ENCODE measurements at regions not wholly inside any gene's neighbourhood (a gene's known extent, or its start where the extent isn't known, plus 50 kb on each side); places are given as distances from the start of the nearest gene placed in this dataset.
A peak's percentile ranks its signal among the peaks of the same experiment; 100 is the strongest.
"Not testable (repeated sequence)": the region's sequence is repeated elsewhere in the genome, so short reads cannot be mapped to it uniquely, and the experiment has no call there.

DNA sequence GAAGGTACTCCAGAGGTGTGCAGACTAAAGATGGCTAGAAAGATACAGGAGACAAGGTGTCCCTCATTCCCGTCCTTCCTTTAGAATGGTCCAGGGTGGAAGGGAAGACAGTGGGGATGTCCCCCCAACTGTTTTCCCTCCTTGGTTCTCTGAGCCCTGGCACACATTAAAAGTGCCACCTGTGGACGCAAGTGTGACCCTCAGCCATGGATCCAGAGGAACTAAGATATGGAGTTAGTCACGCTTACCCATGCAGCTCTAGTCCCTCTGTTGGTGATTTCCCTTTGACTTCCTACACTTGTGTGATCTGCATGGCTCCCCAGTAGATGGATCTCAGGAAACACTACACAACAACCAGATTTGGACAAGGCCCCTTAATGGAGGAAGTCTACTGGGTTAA lies 113.1 kb upstream of the SRD5A2 start:
- DNase-seq, result no peak
- H3K9me3 ChIP-seq (ENCODE audit: severe bottlenecking), result peaks cover 49% of the 10 kb centered on the region
- no peaks in the 10 kb centered on the region for H3K27me3 ChIP-seq (ENCODE audit: insufficient read depth, low read depth, severe bottlenecking)
- TF ChIP-seq, protein P1, sequence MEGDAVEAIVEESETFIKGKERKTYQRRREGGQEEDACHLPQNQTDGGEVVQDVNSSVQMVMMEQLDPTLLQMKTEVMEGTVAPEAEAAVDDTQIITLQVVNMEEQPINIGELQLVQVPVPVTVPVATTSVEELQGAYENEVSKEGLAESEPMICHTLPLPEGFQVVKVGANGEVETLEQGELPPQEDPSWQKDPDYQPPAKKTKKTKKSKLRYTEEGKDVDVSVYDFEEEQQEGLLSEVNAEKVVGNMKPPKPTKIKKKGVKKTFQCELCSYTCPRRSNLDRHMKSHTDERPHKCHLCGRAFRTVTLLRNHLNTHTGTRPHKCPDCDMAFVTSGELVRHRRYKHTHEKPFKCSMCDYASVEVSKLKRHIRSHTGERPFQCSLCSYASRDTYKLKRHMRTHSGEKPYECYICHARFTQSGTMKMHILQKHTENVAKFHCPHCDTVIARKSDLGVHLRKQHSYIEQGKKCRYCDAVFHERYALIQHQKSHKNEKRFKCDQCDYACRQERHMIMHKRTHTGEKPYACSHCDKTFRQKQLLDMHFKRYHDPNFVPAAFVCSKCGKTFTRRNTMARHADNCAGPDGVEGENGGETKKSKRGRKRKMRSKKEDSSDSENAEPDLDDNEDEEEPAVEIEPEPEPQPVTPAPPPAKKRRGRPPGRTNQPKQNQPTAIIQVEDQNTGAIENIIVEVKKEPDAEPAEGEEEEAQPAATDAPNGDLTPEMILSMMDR (IDR thresholded peaks at IDR 0.05; ENCODE audit: low read depth, low read length), result no peak
- no peaks in the 10 kb centered on the region for H3K36me3 ChIP-seq
- no peak overlapping the region for H3K4me3 ChIP-seq (ENCODE audit: low read depth, low read length)
- H3K27ac ChIP-seq, result no peak overlapping the region

DNA sequence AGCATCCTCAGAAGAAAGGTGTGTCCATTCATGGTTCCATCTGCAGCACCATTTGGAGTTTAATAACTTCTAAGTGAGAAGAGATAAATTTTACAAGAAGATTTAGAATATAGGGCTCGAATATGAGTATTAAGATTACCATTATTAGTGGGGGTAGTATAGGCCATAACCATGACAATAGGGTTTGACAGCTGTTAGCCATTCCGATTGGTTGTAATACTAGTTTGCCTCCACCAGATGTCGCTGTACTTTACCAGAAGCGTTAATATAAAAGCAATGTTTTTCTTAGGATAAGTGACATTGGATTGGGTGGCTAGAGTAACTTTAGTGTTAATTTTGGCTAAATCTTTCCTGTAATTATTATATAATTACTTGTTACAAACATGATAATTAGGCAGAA lies 107.5 kb upstream of the SRD5A2 start:
- H3K4me3 ChIP-seq (ENCODE audit: low read depth, low read length), result no peak overlapping the region
- TF ChIP-seq, protein P1 (IDR thresholded peaks at IDR 0.05; ENCODE audit: low read depth, low read length), result peak; percentile 61
- H3K9me3 ChIP-seq (ENCODE audit: severe bottlenecking), result peaks cover 35% of the 10 kb centered on the region
- H3K27me3 ChIP-seq (ENCODE audit: insufficient read depth, low read depth, severe bottlenecking), result peaks cover 19% of the 10 kb centered on the region
- no peaks in the 10 kb centered on the region for H3K36me3 ChIP-seq
- no peak for DNase-seq
- H3K27ac ChIP-seq, result no peak overlapping the region

DNA sequence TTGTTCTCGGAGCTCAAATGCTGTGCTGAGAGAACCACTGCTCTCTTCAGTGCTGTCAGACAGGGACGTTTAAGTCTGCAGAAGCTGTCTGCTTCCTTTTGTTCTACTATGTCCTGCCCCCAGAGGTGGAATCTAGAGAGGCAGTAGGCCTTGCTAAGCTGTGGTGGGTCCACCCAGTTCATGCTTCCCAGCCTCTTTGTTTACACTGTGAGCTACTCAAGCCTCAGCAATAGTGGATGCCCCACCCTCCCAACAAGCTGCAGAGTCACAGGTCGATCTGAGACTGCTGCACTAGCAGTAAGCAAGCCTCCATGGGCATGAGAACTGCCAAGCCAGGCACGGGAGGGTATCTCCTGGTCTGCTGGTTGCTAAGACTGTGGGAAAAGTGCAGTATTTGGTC lies 102.8 kb upstream of the SRD5A2 start:
- not testable (repeated sequence) for H3K4me3 ChIP-seq (ENCODE audit: low read depth, low read length); DNase-seq; H3K36me3 ChIP-seq; H3K27ac ChIP-seq
- H3K9me3 ChIP-seq (ENCODE audit: severe bottlenecking), result peaks cover 22% of the 10 kb centered on the region
- H3K27me3 ChIP-seq (ENCODE audit: insufficient read depth, low read depth, severe bottlenecking), result peaks cover 30% of the 10 kb centered on the region

DNA sequence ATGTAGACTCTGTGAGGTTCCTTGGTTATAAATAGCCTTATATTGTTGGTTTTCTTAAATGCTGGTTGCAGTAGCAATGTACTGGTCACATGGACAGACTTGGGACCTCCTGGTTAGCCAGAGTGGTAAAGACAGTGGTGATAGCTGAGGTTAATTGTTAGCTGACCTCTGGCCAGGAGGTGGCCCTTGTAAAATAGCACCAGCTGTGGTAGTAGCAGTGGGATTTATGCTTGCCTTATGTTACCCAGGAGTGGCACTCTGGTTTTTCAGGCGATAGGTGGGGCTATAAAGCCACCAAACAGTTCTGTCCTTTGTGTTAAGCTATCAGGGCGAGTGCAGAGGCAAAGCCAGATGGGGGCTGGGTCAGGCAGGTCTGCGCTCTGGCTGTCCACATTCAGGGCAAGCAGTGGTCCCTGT lies 94.8 kb upstream of the SRD5A2 start:
- peaks cover 9% of the 10 kb centered on the region for H3K9me3 ChIP-seq (ENCODE audit: severe bottlenecking)
- H3K4me3 ChIP-seq (ENCODE audit: low read depth, low read length), result no peak overlapping the region
- peaks cover 1% of the 10 kb centered on the region for H3K27me3 ChIP-seq (ENCODE audit: insufficient read depth, low read depth, severe bottlenecking)
- DNase-seq, result peak; percentile 52
- TF ChIP-seq, protein P1 (IDR thresholded peaks at IDR 0.05; ENCODE audit: low read depth, low read length), result peak; percentile 50
- no peaks in the 10 kb centered on the region for H3K36me3 ChIP-seq
- H3K27ac ChIP-seq, result no peak overlapping the region

DNA sequence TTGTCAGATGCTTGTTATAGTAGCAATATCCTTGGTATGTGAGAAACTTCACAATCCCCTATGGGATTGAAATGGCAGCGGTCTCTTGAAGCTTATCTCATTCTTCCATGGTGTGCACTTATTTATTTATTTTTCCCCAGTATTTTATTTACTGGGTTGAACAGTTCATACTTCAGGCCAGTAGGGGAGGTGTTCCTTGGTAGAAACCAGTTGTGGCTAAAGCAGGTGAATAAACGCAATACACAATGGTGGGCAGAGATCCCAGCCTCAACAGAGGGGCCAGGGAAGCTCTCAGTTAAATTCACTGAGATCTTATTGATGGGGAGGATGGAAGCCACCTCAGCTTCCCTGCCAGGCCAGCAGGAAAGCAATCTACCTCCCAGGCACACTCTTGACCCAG lies 93.7 kb upstream of the SRD5A2 start:
- TF ChIP-seq, protein P1 (IDR thresholded peaks at IDR 0.05; ENCODE audit: low read depth, low read length), result no peak
- H3K27ac ChIP-seq, result no peak overlapping the region
- no peaks in the 10 kb centered on the region for H3K36me3 ChIP-seq
- H3K9me3 ChIP-seq (ENCODE audit: severe bottlenecking), result peaks cover 5% of the 10 kb centered on the region
- no peak for DNase-seq
- H3K4me3 ChIP-seq (ENCODE audit: low read depth, low read length), result no peak overlapping the region
- no peaks in the 10 kb centered on the region for H3K27me3 ChIP-seq (ENCODE audit: insufficient read depth, low read depth, severe bottlenecking)

DNA sequence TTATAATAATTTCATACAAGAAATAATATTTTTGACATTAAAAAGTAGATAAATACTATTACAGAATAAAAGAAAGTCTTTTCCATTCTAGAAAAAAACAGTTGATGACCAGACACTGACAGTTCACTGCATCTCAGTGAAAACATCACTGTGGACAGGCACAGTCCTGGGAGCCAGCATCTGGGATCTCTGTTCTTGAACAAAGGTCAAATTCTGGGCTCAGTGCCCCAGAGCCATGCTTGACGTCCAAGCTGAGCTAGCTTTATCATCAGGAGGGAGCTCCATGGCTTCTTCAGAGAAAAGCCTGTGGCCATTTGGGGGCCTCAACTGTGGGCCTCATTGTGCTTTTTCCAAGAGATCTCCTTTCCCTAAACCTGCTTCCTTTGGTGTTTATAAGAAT lies 86.1 kb upstream of the SRD5A2 start:
- Histone ChIP-seq H3K36me3 (no peaks in the 10 kb centered on the region), H3K9me3 (ENCODE audit: severe bottlenecking) (peaks cover 2% of the 10 kb centered on the region), H3K4me3 (ENCODE audit: low read depth, low read length) (no peak overlapping the region), H3K27ac (no peak overlapping the region), H3K27me3 (ENCODE audit: insufficient read depth, low read depth, severe bottlenecking) (peaks cover 4% of the 10 kb centered on the region)
- no peak for DNase-seq
- TF ChIP-seq, protein P1 (IDR thresholded peaks at IDR 0.05; ENCODE audit: low read depth, low read length), result no peak
